ENCODE measurements at regions not wholly inside any gene's neighbourhood (a gene's known extent, or its start where the extent isn't known, plus 50 kb on each side); places are given as distances from the start of the nearest gene placed in this dataset.

DNA sequence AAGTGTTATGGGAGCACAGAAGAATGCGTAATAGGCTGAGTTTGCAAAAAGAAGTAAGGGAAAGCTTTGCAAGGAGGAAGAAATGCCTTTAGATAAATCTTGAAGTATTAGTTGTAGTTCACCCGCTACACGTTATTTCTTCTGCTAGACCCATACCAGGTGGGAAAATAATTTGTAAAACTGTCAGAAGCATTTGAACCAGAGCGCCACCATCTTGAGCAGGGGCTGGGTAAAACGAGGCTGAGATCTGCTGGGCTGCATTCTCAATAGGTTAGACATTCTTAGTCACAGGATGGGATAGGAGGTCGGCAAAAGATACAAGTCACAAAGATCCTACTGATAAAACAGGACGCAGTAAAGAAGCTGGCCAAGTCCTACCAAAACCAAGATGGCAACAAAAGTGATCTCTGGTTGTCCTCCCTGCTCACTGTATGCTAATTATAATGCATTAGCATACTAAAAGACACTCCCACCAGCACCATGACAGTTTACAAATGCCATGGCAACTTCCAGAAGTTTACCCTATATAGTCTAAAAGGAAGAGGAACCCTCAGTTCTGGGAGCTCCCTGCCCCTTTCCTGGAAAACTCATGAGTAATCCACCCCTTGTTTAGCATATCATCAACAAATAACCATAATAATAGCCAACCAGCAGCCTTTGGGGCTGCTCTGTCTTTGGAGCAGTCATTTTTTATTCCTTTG lies 50.0 kb upstream of the ZNF280D start:
- no peak for TF ChIP-seq POLR2A (IDR thresholded peaks at IDR 0.05)
- TF ChIP-seq, protein P1, sequence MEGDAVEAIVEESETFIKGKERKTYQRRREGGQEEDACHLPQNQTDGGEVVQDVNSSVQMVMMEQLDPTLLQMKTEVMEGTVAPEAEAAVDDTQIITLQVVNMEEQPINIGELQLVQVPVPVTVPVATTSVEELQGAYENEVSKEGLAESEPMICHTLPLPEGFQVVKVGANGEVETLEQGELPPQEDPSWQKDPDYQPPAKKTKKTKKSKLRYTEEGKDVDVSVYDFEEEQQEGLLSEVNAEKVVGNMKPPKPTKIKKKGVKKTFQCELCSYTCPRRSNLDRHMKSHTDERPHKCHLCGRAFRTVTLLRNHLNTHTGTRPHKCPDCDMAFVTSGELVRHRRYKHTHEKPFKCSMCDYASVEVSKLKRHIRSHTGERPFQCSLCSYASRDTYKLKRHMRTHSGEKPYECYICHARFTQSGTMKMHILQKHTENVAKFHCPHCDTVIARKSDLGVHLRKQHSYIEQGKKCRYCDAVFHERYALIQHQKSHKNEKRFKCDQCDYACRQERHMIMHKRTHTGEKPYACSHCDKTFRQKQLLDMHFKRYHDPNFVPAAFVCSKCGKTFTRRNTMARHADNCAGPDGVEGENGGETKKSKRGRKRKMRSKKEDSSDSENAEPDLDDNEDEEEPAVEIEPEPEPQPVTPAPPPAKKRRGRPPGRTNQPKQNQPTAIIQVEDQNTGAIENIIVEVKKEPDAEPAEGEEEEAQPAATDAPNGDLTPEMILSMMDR (IDR thresholded peaks at IDR 0.05 in 4 of 5, conservative IDR thresholded peaks at IDR 0.05 in 1 of 5): no peak
